Testis (tissue), 2 donors: ENCODE measurements at regions not wholly inside any gene's neighbourhood (a gene's known extent, or its start where the extent isn't known, plus 50 kb on each side); places are given as distances from the start of the nearest gene placed in this dataset.

Experiments
- POLR2A ChIP-seq: fragments of 450-650 bp; IDR thresholded peaks from one replicate; pipeline ENCODE4 v1.6.1; 2017; ENCODE audit warnings: antibody characterized with exemption, mild to moderate bottlenecking, moderate library complexity
- TF ChIP-seq, protein P1 (sequence below), 3 experiments: fragments of 450-650 bp in 2 of 3; fragments of 200-600 bp in 1 of 3; sonication (generic) in 1 of 3; IDR thresholded peaks; one replicate each; pipeline ENCODE4 v1.5.1; 2016 to 2019; ENCODE audit warnings: antibody characterized with exemption in 3 of 3, mild to moderate bottlenecking in 2 of 3, moderate library complexity in 1 of 3

DNA sequence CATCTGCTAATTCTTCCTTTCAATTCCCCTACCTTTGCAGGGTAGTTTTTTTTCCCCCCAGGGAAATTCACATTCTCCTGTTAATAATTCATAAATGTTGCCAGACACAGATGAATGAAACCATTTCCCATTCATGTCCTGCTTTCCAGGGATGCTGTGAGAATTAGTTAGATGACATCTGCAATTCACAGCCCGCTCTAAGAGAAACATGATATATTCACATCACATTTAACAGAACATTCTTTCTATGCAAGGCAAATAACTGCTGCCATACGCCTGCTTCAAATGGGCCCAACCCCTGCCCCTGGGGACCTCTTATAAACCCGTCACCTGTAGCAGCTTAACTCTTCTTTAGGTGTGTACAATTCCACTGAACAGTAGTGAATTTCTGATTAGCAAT is 110.6 kb upstream of the CTAGE1 start:
- TF ChIP-seq, protein P1, sequence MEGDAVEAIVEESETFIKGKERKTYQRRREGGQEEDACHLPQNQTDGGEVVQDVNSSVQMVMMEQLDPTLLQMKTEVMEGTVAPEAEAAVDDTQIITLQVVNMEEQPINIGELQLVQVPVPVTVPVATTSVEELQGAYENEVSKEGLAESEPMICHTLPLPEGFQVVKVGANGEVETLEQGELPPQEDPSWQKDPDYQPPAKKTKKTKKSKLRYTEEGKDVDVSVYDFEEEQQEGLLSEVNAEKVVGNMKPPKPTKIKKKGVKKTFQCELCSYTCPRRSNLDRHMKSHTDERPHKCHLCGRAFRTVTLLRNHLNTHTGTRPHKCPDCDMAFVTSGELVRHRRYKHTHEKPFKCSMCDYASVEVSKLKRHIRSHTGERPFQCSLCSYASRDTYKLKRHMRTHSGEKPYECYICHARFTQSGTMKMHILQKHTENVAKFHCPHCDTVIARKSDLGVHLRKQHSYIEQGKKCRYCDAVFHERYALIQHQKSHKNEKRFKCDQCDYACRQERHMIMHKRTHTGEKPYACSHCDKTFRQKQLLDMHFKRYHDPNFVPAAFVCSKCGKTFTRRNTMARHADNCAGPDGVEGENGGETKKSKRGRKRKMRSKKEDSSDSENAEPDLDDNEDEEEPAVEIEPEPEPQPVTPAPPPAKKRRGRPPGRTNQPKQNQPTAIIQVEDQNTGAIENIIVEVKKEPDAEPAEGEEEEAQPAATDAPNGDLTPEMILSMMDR (IDR thresholded peaks at IDR 0.05) = no peak
- no peak for TF ChIP-seq POLR2A
